ENCODE measurements at regions not wholly inside any gene's neighbourhood (a gene's known extent, or its start where the extent isn't known, plus 50 kb on each side); places are given as distances from the start of the nearest gene placed in this dataset.

DNA sequence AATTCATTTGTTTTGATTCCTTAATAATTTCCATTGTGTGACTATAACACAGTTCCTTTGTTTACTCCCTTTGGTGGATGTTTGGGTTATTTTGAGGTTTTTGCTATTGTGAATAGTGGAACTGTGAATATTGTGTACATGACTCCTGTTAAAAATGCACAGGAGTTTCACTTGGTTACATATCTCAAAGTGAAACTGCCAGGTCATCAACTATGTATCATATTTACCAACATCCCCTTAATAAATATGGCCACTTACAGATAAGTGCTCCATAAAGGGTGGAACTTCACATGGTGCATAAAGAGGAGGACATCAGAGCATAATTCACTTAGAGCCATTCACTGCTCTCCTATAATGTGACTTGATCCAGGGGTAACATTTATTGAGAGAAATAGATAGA is 328.9 kb downstream of the SEC23A start:
- TF ChIP-seq, protein P1, sequence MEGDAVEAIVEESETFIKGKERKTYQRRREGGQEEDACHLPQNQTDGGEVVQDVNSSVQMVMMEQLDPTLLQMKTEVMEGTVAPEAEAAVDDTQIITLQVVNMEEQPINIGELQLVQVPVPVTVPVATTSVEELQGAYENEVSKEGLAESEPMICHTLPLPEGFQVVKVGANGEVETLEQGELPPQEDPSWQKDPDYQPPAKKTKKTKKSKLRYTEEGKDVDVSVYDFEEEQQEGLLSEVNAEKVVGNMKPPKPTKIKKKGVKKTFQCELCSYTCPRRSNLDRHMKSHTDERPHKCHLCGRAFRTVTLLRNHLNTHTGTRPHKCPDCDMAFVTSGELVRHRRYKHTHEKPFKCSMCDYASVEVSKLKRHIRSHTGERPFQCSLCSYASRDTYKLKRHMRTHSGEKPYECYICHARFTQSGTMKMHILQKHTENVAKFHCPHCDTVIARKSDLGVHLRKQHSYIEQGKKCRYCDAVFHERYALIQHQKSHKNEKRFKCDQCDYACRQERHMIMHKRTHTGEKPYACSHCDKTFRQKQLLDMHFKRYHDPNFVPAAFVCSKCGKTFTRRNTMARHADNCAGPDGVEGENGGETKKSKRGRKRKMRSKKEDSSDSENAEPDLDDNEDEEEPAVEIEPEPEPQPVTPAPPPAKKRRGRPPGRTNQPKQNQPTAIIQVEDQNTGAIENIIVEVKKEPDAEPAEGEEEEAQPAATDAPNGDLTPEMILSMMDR (IDR thresholded peaks at IDR 0.05) = no peak
- TF ChIP-seq FOXK1 (CRISPR knock-in tag; IDR thresholded peaks at IDR 0.05) = no peak
- no peak for TF ChIP-seq ZNF232 (CRISPR knock-in tag; IDR thresholded peaks at IDR 0.05)
- TF ChIP-seq, protein P2, sequence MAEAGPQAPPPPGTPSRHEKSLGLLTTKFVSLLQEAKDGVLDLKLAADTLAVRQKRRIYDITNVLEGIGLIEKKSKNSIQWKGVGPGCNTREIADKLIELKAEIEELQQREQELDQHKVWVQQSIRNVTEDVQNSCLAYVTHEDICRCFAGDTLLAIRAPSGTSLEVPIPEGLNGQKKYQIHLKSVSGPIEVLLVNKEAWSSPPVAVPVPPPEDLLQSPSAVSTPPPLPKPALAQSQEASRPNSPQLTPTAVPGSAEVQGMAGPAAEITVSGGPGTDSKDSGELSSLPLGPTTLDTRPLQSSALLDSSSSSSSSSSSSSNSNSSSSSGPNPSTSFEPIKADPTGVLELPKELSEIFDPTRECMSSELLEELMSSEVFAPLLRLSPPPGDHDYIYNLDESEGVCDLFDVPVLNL (CRISPR knock-in tag; IDR thresholded peaks at IDR 0.05; ENCODE audit: borderline replicate concordance, low read depth) = no peak
- TF ChIP-seq SMAD3 (CRISPR knock-in tag; IDR thresholded peaks at IDR 0.05; ENCODE audit: borderline replicate concordance) = no peak

Measured in WTC11 (cell line).